ENCODE measurements at regions not wholly inside any gene's neighbourhood (a gene's known extent, or its start where the extent isn't known, plus 50 kb on each side); places are given as distances from the start of the nearest gene placed in this dataset.
"Not testable (repeated sequence)": the region's sequence is repeated elsewhere in the genome, so short reads cannot be mapped to it uniquely, and the experiment has no call there.

- no peak for DNase-seq (ENCODE audit: low spot score)
These were observed 185.8 kb upstream of the NREP start for GRCh38 chr5:111942661-111943401.

GRCh38 chr5:111942201-111942600, 185.2 kb upstream of the NREP start:
- no peak for DNase-seq (ENCODE audit: low spot score)

GRCh38 chr5:111937094-111937493, 180.1 kb upstream of the NREP start:
- no peak for DNase-seq (ENCODE audit: low spot score)

GRCh38 chr5:111935835-111936234, 178.8 kb upstream of the NREP start:
- DNase-seq (ENCODE audit: low spot score) = no peak

GRCh38 chr5:111935009-111935408, 178.0 kb upstream of the NREP start:
- no peak for DNase-seq (ENCODE audit: low spot score)

DNA sequence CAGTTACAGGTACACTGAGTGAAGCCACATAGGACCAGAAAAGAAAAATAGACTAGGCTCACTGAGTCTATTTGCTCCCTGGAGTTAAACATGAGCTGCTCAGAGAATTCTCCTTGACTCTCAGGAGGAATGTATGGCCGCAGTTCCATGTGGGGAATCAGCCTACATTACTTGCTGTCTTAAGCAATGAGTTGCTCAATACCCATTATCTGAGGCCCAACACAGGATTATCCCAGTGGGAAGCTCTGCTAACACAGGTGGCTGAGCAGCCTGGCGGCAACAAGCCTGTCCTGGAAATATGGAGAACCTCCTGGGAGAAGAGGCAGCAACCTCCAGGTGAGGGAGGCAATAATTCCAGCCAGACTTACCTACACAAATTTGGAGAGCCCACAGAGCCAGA, 177.5 kb upstream of the NREP start:
- no peak for DNase-seq (ENCODE audit: low spot score)

- no peak for DNase-seq (ENCODE audit: low spot score)
These were observed 176.1 kb upstream of the NREP start for GRCh38 chr5:111933086-111933485.

DNA sequence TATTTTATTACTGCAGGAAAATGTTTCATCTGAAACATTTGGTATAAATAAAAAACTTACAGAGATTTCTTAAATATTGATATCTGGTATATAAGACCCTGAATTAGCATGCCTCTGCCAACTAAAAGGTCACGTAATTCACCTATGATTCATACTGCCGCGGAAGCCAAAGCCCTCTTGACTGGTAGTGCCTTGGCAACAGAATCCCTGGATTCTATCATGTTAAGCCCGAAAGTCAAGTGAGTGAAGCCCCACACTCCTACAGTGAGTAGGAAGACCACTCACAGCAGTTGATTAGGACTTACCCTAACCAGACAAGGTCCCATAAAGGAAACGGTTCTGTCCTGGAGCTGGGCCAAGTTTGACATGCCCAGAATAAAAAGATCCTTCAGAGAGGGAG, 175.6 kb upstream of the NREP start:
- no peak for DNase-seq (ENCODE audit: low spot score)

GRCh38 chr5:111932199-111932598, 175.2 kb upstream of the NREP start:
- DNase-seq (ENCODE audit: low spot score) = no peak

- no peak for DNase-seq (ENCODE audit: low spot score)
These were observed 174.7 kb upstream of the NREP start for GRCh38 chr5:111931655-111932054.

DNA sequence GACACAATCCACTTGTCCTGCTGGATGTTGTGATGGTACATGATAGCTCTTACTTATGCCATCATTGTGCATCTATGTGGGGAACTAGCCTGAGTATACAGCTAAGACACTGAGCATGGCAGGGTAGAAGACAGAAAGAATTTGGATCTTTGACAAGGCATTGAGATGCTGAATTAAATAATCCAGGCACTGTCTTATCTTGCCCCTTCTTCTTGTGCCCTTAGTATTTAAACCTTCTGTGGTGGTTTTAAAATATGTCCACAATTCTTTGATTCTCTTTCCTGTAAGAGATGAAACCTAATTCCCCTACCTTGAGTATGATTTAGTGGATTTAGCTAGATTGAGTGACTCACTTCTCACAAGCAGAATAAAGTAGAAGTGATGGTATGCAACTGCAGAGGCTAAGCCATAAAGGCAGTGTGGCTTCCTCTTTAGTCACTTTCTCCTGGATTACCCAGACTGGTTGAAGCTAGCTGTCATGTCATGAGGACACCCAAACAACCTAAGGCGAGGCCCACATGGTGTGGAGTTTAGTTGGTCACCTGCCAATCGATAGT, 174.0 kb upstream of the NREP start:
- no peak for DNase-seq (ENCODE audit: low spot score)

DNA sequence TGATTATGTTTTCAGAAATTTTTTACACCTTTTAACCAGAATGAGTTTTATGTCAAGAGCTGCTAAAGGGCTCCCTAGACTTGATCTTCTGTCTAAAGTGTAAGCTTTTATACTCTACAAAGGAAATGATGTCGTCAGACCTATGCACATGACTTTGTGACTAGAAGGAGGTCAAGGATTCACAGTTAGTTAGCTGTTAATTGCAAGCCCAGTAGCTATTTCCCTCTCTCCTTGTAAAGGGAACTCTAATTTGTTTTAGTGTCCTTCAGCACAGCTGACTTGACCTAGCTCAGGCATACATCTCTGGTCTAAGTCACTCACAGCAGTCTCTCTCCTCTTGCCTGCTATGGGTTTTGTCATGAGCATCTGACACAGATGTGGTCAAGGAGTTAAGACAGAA, 173.5 kb upstream of the NREP start:
- no peak for DNase-seq (ENCODE audit: low spot score)

- DNase-seq (ENCODE audit: low spot score) = no peak
These were observed 172.9 kb upstream of the NREP start for GRCh38 chr5:111929867-111930266.

DNA sequence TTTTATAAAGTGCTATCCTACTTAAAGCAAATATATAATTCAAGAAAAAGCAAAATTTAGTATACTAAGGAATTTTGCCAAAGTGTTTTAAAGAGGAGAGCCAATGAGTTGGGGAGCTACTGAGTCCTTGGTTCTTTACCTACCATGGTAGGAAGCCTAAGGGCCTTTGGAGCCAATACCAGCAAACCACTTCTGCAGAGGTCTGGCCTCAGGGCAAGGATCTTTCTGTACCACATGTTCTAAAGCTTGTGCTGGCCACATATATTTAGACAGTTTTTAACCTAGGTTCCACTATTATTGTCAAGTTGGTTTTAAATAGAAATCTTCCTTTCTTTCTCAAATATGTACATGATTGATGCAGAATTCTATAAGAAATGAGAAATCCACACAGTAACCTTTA, 172.3 kb upstream of the NREP start:
- DNase-seq (ENCODE audit: low spot score) = no peak

DNA sequence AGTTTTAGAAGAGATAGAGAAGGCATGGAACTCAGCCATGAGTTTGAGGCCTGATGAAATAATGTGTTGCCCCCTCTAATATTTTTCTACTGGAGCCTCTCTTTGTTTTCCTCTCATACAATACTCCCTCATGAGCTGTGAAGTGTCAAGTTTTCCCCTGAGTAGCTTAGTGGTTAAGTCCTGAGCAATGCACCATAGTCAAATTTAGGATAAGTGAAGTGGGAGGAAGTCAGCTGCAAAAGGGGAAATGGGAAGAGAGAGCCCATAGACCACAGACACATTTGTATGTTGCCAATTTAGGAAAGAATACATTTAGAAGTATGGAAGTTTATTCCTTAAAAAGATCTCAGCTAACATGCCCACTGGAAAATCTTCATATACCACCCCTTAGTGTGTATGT, 171.5 kb upstream of the NREP start:
- no peak for DNase-seq (ENCODE audit: low spot score)

GRCh38 chr5:111927191-111927590, 170.2 kb upstream of the NREP start:
- DNase-seq (ENCODE audit: low spot score) = no peak

DNA sequence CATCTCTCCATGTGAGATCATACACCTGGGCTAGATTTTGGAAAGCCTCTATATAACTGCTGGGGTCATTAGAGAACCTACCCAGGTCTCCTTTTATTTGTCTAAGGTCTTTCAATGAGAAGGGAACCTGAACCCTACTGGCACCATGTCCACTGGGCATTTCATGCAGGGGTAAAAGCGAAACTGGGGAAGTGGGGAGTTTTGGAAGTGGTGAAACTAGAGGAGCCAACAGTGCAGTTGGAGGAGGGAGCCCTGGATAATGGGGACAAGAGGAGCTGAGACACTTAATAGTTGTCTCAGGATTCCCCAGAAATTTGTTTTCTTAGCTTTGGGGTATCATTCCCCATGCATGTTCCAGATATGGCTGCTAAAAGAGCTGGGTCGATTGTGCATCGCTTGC, 169.0 kb upstream of the NREP start:
- DNase-seq (ENCODE audit: low spot score) = no peak

DNA sequence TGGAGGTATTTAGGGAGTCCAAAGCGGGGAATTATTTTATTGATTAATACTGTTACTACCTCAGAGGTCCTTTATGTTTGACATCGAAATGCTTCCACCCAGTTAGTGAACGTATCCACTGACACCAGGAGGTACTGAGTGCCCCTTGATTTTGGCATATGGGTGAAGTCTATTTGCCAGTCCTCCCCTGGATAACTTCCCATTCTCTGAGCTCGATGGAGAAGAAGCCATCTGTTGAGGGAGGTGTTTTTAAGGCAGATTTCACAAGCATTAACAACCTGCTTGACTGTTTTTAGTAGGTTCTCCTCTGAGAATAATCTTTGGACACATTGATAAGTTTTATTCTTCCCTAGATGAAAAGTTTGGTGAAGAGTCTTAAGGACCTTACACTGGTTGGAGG, 165.3 kb upstream of the NREP start:
- no peak for DNase-seq (ENCODE audit: low spot score)

GRCh38 chr5:111921691-111922090, 164.7 kb upstream of the NREP start:
- not testable (repeated sequence) for DNase-seq (ENCODE audit: low spot score)

- DNase-seq (ENCODE audit: low spot score) = no peak
These were observed 158.1 kb upstream of the NREP start for GRCh38 chr5:111914966-111915636.

DNA sequence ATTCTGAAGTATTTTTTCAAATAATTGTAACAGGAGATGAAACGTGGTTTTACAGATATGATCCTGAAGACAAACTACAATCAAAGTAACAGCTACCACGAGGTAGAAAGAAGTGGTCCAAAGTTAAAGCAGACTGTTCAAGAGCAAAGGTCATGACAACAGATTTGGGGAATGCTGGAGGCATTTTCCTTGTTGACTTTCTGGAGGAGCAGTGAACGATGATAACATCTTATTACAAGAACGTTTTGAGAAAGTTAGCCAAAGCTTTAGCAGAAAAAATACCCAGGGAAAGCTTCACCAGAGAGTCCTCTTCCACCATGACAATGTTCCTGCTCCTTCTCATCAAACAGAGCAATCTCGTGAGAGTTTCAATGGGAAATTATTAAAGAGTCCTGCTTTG, 145.4 kb upstream of the NREP start:
- no peak for DNase-seq (ENCODE audit: low spot score)

DNA sequence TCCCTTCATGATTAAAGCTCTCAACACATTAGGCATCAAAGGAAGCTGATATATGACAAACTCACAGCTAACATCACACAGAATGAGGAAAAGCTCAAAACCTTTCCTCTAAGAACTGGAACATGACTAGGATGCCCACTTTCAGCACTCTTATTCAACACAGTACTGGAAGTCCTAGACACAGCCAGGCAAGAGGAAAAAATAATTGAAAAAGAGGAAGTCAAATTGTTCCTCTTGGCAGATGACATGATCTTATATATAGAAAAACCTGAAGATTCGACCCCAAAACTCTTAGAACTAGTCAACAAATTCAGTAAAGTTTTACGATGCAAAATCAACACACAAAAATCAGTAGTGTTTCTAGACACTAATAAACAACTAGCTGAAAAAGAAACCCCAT, 144.3 kb upstream of the NREP start:
- no peak for DNase-seq (ENCODE audit: low spot score)

GRCh38 chr5:111892949-111893348, 136.0 kb upstream of the NREP start:
- DNase-seq (ENCODE audit: low spot score) = no peak
